GM10266 (cell line): ENCODE measurements at regions not wholly inside any gene's neighbourhood (a gene's known extent, or its start where the extent isn't known, plus 50 kb on each side); places are given as distances from the start of the nearest gene placed in this dataset.

ENCODE experiments used
- DNase-seq: peaks from one replicate; pipeline ENCODE4 v3.0.0; 2012; ENCODE audit errors: extremely low spot score
- TF ChIP-seq, protein P1 (sequence below): IDR thresholded peaks from 2 replicates; pipeline ENCODE4 v1.5.1; 2012; ENCODE audit warnings: mild to moderate bottlenecking, low read depth; ENCODE audit not compliant: control insufficient read depth, insufficient read depth; ENCODE audit errors: missing control alignments

DNA sequence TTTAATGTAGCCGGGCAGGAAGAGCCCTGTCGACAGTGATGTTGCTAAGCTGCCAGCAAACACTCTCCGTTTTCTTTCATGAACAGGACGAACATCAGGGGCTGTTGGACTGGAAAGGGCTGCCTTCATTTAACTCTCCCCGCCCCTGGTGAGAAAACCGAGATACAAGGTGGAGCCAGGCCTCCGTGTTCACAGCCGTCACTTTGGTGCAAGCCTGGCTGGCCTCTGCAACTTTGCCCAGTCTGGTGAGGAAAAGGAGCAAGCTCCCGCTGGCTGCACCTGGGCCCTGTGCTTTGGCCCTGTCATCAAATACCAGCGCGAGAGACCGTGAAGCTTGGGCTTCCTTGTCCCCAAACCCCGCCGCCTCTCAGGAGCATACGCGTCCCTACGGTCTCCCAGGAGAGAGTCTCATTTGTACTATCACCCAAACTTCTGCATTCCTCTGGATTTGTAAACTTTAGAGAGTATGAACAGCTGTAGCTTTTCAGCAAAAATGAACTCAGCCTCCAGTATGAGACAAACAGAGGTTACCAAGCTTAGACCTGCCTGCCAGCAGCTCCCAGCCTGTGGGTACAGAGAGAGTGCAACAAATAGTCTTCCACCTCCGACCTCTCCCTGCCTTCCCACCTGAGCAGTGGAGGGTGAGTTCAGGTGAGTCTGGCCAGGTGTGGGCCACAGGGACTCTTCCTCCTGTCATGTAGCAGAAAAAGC lies 445.3 kb upstream of the MGMT start:
- DNase-seq: no peak
- TF ChIP-seq, protein P1, sequence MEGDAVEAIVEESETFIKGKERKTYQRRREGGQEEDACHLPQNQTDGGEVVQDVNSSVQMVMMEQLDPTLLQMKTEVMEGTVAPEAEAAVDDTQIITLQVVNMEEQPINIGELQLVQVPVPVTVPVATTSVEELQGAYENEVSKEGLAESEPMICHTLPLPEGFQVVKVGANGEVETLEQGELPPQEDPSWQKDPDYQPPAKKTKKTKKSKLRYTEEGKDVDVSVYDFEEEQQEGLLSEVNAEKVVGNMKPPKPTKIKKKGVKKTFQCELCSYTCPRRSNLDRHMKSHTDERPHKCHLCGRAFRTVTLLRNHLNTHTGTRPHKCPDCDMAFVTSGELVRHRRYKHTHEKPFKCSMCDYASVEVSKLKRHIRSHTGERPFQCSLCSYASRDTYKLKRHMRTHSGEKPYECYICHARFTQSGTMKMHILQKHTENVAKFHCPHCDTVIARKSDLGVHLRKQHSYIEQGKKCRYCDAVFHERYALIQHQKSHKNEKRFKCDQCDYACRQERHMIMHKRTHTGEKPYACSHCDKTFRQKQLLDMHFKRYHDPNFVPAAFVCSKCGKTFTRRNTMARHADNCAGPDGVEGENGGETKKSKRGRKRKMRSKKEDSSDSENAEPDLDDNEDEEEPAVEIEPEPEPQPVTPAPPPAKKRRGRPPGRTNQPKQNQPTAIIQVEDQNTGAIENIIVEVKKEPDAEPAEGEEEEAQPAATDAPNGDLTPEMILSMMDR: no peak

DNA sequence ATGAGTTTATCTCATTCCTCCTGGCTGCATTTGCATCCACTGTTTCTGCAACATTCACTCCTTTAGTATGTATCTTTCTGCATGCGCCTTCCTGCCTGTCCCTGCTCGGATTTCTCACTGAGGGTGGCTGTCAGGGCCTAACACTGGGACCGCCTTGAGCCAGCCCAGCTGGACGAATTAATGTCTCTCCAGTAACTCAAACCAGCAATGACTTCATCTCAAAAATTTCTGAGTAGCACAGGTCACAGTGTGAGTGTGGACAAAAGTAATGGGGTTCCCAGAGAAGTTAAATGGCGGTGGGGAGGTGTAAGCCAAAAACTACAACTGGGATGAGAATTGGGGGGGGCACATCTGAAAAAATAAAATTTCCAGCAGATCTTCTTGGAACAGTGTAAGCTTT lies 444.0 kb upstream of the MGMT start:
- DNase-seq: no peak
- TF ChIP-seq, protein P1: no peak

DNA sequence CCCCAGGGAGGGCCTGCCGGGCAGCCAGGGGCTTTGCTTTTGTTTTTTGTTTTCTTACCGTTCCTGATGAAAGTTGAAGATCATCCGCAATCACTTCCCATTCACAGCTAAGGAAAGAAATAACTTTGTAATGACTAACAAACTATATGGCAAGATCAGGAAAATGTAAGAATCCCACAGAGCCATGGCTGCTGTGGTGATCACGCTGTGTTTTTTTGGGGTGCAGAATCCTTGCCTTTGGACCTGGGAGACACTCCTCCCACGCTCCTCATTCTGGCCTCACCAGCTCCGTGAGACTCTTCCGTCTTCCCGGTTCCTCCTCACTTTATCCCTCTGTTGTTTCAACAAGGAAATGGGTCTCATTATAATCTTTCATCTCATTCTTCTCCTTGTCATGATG lies 443.0 kb upstream of the MGMT start:
- no peak for DNase-seq

DNA sequence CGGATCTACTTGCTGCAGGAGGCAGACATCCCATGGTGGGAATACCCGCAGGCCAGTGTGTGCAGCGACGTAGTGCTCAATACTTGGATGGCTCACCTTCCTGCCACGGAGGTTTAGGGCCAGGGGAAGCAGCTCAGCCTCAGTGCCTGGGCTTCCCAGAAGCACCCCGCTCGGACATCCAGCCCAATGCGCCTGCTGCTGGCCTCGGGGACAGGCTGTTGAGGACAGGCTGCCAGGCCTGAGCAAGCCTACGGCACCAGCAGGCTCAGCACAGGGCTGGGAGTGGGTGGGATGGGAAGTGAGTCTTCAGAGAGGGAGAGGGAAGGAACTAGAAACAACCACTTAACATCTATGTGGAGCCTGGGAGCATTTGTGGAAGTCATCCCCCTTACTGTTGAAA lies 441.3 kb upstream of the MGMT start:
- TF ChIP-seq, protein P1: no peak
- DNase-seq: no peak

More for the DNA sequence above, 443.0 kb upstream of the MGMT start:
- TF ChIP-seq, protein P1: no peak

DNA sequence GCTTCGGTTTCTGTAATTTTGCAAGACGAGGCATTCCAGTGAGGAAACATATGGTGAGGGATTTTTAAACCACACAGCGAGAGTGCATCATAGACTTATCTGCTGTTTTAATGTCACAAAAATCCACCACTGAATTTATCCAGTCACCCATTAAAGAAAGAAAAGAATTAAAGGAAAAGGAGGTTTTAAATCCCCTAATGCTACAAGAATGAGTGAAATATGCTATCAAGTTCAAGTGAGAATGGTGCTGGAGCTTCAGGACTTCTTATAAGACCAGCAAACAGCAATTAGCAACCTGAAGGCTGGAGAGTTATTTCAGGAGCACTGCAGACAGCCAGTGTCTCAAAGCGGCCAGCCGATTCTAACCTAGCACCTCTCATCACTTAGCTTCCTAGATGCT lies 439.1 kb upstream of the MGMT start:
- DNase-seq: no peak
- TF ChIP-seq, protein P1: no peak

DNA sequence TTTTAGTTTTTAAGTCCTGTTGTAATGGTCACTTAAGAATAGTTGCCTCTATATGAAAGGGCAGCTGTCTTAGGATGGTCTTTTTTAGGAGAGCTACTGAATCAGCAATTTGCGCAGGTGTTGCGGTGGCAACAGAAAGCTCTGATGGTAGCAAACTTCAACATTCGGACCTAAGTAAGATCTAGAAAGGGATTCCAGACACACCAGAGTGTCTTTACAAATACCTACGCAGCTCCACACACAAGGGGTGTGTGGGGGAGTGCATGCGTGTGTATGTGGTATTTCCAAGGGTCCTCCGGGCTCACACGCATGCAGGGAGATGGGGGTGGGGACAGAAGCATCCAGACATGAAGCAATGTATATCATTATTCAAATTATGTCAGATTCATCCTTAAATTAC lies 438.6 kb upstream of the MGMT start:
- TF ChIP-seq, protein P1: no peak
- no peak for DNase-seq

DNA sequence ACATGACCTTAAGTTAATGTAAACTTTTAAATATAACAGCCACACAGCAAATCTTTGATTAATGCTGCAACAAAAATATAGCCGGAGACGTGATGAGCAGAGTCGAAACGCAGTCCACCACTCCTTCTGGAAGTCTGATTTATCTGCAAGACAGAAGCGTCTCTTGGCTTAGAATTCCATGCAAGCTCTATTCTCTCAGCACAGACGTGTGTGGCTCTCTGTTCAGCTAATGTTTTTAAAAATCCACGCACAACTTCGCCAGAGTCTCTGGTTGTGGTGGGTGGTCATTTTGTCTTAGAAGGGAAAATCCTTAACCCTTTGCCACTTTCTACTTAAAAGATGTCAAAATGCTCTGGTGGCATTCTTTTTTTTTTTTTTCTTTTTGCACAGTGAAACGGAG lies 438.0 kb upstream of the MGMT start:
- DNase-seq: no peak
- TF ChIP-seq, protein P1: no peak
